ENCODE measurements at regions not wholly inside any gene's neighbourhood (a gene's known extent, or its start where the extent isn't known, plus 50 kb on each side); places are given as distances from the start of the nearest gene placed in this dataset.
"Not testable (repeated sequence)": the region's sequence is repeated elsewhere in the genome, so short reads cannot be mapped to it uniquely, and the experiment has no call there.

- no peak for DNase-seq
Observed at GRCh38 chr12:84198294-84198946, 714.2 kb downstream of the SLC6A15 start.

DNA sequence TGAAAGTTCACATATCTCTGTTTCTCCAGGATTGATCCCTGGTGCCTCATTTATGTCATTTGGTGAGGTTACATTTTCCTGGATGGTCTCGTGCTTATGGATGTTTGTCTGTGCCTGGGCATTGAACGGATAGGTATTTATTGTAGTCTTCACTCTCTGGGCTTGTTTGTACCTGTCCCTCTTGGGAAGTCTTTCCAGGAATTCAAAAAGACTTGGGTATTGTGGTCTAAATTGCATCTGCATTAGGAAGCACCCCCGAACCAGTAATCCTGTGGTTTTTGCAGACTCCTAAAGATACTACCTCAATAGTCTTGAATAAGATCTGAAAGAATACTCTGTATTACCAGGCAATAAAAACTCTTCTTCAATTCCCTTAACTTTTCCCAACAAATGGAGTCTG is 720.8 kb downstream of the SLC6A15 start:
- DNase-seq = no peak

DNA sequence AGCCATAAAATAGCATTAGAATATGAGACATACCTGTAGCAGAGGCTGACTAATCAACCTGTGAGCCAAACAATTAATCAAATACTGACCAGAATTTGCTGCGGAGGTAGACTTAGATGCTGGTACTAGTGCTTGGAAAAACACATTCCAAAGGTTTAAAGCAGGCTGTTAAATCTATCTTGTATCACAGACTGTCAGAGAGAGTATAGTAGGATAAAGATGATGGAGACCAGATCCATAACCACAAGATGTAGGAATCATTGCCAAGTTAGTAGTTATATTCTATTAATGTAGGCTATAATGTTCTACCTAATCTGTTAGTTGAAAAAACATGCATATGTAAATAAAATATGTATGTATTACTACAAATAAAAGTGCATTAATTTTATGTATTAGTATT is 726.2 kb downstream of the SLC6A15 start:
- no peak for DNase-seq

GRCh38 chr12:84183576-84183975 is 729.0 kb downstream of the SLC6A15 start:
- DNase-seq = no peak

- DNase-seq = no peak
Observed at GRCh38 chr12:84174115-84174514, 738.5 kb downstream of the SLC6A15 start.

- DNase-seq = no peak
Observed at GRCh38 chr12:84172823-84173424, 739.7 kb downstream of the SLC6A15 start.

DNA sequence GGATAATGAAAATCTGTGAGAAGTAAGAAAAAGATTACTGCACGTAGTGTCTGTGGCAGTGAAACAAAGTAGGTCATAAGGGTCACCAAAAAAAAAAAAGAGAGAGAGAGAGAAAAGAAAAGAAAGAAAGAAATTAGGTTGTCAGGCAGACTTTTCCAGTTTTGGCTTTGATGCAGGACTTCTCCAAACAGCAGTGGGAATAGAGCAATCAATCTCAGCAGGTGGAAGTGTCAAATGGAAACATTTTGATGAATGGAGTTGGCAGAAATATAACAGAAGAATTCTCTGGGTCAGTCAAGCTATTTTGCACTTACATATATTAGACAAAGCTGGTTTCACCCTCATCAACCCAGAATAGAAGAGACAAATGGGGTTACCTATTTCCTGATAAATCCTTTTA is 745.8 kb downstream of the SLC6A15 start:
- no peak for DNase-seq

DNA sequence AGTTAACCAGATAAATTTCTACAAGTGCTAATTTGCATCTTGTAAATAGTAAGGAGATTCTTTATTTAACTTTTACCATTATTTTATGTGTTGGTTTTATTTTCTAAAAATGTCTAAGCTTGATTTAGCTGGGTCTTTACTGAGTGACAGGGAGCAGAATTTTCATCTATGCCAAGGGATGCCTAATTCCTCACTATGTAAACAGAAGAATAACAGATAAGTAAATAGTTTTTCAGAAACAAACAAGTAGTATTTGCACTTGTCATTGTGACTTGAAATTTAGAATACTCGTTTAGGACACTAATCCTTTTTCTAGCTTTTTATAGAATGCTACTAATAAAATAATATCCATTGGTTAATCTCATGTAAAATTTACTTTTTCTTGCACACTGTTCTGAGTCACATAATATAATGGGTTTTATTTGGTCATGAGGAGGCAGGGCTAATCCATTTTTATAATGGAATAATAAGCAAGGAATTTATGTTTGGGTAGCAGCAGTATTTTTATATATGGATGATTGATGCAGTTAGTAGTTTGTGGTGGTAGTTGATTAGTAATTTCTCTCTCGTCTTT is 746.5 kb downstream of the SLC6A15 start:
- DNase-seq = no peak

GRCh38 chr12:84161296-84161695 is 751.3 kb downstream of the SLC6A15 start:
- DNase-seq = no peak

DNA sequence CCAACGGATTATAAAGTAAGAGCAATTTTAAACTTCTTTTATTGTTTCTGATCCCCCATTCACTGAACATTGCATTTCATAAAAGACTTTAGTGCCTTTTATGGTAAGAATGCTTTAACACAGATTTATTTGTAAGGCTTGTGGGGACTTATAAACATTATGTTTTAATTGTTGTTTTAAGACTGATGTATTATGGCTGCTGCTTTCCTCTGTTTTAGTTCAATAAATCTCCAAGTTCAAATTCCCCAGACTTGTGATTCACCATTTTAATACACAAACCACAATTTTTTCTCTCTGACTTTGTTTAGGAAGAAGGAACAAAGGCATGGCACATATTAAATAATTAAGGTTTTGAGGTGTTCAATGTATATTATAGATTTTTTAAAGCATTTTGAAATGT is 753.3 kb downstream of the SLC6A15 start:
- no peak for DNase-seq

- DNase-seq = no peak
Observed at GRCh38 chr12:84157170-84157569, 755.4 kb downstream of the SLC6A15 start.

- not testable (repeated sequence) for DNase-seq
Observed at GRCh38 chr12:84154991-84155930, 757.3 kb downstream of the SLC6A15 start.

GRCh38 chr12:84154439-84154990 is 758.1 kb downstream of the SLC6A15 start:
- not testable (repeated sequence) for DNase-seq

- no peak for DNase-seq
Observed at GRCh38 chr12:84150201-84150600, 762.4 kb downstream of the SLC6A15 start.

DNA sequence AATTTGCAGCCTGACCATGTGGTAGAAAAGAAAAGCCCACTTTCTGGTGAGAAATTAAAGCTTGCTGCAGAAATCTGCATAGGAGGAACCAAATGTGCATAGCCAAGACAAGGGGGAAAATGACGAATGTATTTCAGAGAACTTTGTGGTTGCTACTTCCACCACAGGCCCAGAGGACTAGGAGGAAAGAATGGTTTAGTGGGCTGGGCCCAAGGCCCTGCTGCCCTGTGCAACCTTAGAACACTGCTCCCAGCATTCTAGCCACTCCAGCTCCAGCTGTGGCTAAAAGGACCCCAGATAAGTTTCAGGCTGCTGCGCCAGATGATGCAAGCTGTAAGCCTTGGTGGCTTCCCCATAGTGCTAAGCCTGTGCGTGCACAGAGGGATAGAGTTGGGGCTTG is 764.3 kb downstream of the SLC6A15 start:
- no peak for DNase-seq

GRCh38 chr12:84136862-84137367 is 775.7 kb downstream of the SLC6A15 start:
- DNase-seq = no peak

GRCh38 chr12:84135586-84136279 is 776.9 kb downstream of the SLC6A15 start:
- no peak for DNase-seq

GRCh38 chr12:84134797-84135366 is 777.7 kb downstream of the SLC6A15 start:
- no peak for DNase-seq

- no peak for DNase-seq
Observed at GRCh38 chr12:84131076-84131475, 781.5 kb downstream of the SLC6A15 start.

- no peak for DNase-seq
Observed at GRCh38 chr12:84128117-84128991, 784.2 kb downstream of the SLC6A15 start.

DNA sequence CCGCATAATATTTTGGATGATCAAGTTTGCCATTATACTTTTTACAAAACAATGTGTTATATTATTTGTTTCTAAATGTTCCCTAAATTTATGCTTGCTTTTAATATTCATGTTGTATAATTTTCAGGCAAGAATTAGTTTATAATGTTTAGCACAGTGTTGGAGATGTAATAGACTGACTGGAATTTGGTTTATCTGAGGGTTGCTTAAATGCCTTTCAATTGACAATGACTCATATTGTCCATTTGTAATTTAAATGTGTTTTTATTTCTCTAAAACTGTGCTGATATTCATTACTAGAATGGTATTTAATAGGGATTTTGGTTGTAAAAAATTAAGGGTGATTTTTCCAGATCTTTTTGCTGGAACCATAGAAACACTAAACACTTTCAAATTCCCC is 788.4 kb downstream of the SLC6A15 start:
- no peak for DNase-seq
